Stimulated activated naive CD8-positive, alpha-beta T cell treated with anti-CD3 and anti-CD28 coated beads, Interleukin-15, Interleukin-2, amounts not matched to agents 100 U/mL and 50 U/mL, for 24 hours (primary cell): ENCODE measurements at regions not wholly inside any gene's neighbourhood (a gene's known extent, or its start where the extent isn't known, plus 50 kb on each side); places are given as distances from the start of the nearest gene placed in this dataset.
"Not testable (repeated sequence)": the region's sequence is repeated elsewhere in the genome, so short reads cannot be mapped to it uniquely, and the experiment has no call there.

Experiments
- ATAC-seq: fragments of 150-1000 bp; cut with Tn5 transposase; one replicate; pipeline ENCODE4 v1.10.0; 2021
- DNase-seq: peaks from one replicate; pipeline ENCODE4 v3.0.0; 2021

DNA sequence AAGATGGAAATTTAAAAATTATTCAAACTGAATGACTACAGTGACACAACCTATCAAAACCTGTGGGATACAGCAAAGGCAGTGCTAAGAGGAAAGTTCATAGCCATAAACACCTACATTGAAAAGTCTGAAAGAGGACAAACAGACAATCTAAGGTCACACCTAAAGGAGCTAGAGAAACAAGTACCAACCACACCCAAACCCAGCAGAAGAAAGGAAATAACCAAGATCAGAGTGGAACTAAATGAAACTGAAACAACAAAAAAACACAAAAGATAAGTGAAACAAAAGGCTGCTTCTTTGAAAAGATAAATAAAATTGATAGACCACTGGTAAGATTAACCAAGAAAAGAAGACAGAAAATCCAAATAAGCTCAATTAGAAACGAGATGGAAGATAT lies 247.2 kb upstream of the ZNF804A start:
- ATAC-seq: no peak
- DNase-seq: no peak

DNA sequence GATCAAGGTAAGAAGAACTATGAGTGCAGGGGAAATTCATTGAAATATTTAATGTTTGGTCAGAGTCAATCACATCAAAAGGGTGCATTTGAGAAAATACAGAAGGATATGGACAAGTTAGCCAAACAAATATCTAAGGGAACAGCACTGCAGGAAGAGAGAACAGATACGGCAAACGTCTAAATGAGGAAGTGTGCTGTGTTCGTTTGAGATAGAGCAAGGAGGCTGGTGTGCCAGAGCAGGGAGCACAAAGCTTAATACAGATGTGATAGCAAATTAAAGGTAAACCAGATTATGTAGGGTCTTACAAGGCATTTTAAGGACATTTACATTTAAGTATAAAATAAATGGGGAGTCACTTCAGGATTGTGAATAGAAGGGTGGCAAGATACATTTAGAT lies 241.3 kb upstream of the ZNF804A start:
- ATAC-seq (no peak), DNase-seq (no peak)

DNA sequence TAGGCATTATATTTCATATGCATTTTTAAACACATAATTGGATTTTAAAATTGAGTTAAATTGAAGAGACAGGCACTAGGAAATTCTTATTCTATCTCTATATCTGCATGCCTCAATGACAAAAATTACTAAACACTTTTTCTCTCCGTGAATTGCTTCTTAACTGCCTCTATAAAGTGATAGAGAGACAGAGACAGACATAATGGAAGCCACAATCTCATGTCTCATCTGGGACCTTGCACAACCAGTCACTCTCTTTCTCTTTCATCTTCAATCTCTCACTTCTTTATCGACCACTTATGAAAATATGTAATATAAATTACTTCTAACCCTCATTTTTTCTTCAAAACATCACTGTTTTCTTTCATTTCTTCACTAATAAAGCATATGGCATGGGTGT lies 238.9 kb upstream of the ZNF804A start:
- ATAC-seq: no peak

DNA sequence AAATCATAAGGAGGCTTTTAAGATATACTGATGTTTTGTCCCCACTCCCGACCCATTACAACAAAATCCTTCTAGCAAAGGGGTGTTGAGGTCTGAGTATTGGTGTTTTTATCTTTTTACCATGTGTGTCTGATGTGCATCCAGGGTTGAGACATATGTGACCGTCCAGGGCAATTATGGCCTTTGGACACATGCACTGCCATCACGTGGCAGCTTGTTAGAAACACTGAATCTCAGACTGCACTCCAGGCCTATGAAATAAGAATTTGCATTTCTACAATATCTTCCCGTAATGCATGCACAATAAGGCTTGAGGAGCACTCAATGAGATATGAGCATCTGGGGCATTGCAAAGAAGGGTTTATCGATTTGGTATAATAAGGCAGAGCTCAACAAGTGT lies 235.1 kb upstream of the ZNF804A start:
- DNase-seq (no peak), ATAC-seq (no peak)

More for the DNA sequence above, 238.9 kb upstream of the ZNF804A start:
- no peak for DNase-seq

DNA sequence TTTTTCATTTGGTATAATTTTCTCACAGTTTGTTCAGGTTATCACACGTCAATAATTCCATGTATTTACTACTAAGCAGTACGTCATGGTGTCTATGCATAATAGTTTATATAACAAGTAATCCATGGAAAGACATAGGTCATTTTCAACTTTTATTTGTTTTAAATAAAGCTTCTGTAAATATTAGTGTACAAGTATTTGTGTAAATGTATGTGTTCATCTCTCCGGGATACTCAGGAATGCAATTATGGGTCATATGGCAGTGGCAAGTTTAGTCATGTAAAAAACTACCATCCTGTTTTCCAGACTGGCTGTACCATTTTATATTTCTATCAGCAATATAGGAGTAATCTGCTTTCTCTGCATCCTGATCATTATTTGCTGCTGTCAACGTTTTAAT lies 231.1 kb upstream of the ZNF804A start:
- no peak for DNase-seq
- ATAC-seq: no peak

DNA sequence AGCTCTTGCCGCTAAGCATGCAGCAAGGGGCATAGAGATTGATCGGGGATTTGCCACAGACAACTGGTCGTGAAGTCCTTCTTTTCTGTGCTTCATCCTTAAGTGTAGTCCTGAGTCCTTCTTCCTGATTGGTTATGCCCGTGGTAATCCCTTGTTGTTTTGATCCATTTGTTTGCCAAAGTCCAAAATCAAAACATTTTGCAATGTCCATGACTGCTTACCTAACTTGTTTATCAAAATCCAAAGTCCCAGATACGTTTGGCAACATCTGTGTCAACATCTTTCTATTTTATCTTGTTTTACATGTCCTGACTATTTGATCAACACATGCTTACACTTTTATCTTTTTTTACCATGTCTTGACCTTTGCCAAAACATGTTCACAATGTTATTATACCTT lies 229.0 kb upstream of the ZNF804A start:
- DNase-seq (no peak), ATAC-seq (no peak)

DNA sequence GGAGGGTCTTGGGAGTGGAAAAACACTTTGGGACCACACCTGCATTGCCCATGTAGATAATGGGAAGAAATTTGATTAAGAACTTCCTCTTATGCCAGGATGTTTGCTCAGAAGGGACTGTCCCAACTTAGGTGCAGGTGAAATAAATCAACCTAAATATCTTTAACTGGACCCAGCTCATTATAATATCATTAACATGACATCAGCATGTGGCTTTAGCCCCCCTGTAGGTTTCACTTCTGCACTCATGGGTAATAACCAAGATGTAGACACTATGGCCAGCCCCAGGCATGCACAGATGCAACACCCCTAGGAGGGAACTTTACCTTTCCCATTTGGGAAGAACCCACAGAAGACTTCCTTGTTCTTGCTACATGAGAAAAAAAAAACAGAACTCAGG lies 227.4 kb upstream of the ZNF804A start:
- no peak for DNase-seq
- no peak for ATAC-seq

DNA sequence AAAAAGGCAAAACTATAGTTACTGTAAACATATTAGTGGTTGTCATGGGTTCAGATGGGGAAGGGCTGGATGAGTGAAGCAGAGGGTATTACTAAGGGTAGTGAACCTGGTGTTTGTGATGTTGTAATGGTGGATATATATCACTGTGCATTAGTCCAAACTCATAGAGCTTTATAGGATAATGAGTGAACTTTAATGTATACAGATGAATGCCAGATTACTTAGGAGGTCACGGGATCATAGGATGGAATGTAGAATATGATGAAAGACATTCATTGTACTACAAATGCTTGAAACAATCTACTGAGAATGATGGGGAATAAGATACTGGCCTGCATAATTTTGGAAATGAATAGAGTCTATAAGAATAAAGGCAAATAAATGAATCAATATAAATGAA lies 226.7 kb upstream of the ZNF804A start:
- no peak for DNase-seq
- no peak for ATAC-seq

DNA sequence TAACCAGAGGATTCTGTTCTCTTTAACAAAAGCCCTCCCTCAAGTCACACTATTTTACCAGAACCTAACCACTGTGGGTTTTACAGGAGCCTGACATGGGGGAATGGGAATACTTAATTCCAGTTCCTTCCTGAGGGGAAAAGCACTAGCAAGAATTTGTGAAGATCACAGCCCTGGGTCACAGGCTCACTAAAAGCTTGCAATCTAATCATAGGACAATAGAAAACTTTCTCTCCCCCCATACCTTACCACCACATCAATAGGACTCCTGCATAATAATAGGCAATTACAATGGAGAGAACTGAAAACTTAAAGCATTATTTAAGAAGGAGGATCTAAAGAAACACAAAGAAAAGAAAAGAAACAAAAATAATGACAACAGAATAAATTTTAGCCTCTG lies 225.8 kb upstream of the ZNF804A start:
- DNase-seq (no peak), ATAC-seq (no peak)

DNA sequence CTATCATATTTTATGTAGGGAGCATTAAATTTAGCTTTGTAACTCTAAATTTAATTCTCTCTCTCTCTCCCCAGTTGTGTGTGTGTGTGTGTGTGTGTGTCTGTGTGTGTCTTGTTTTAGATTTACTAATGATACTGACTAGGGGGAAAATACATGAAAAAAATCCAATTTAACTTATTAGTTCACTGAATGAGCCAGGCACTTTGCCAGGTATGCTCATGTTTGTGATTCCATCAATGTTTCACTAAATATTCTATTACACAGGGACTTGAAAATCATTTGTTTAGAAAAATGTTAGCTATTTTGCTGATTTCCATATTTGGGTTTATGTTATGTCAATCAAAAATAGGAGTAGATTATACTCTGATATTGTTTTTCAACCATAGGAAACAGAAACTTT lies 203.7 kb upstream of the ZNF804A start:
- ATAC-seq: no peak

DNA sequence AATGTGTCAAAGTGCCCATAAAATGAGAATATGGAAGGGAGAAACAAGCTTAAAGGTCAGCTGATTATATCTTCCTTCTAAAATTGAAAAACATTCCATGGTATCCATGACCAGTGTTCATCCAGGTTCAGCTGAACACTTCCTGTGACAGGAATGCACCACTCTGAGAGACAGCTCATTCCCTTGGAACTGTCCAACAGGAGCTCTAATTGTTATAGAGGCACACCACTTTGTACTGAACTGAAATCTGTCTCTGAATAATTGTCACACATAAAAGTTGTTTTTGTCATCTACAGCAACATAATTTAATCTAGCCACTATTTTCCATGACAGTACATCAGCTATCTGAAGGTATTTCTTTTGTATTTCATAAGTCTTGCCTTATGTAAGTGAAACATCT lies 195.9 kb upstream of the ZNF804A start:
- DNase-seq: no peak

More for the DNA sequence above, 203.7 kb upstream of the ZNF804A start:
- DNase-seq: no peak

DNA sequence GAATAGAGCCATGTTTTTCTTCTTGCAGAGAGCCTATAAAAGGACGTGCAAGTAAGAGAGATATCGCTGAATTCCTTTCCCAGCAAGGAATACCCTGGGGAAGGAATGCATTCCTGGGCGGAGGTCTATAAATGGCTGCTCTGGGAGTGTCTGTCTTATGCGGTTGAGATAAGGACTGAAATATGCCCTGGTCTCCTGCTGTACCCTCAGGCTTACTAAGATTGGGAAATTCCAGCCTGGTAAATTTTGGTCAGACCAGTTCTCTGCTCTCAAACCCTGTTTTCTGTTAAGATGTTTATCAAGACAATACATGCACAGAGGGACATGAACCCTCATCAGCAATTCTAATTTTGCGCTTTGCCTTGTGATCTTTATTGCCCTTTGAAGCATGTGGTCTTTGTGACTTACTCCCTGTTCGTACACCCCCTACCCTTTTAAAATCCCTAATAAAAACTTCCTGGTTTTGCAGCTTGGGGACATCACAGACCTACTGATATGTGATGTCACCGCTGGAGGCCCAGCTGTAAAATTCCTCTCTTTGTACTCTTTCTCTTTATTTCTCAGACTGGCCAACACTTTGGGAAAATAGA lies 191.2 kb upstream of the ZNF804A start:
- ATAC-seq, DNase-seq: not testable (repeated sequence)

More for the DNA sequence above, 195.9 kb upstream of the ZNF804A start:
- ATAC-seq: no peak

DNA sequence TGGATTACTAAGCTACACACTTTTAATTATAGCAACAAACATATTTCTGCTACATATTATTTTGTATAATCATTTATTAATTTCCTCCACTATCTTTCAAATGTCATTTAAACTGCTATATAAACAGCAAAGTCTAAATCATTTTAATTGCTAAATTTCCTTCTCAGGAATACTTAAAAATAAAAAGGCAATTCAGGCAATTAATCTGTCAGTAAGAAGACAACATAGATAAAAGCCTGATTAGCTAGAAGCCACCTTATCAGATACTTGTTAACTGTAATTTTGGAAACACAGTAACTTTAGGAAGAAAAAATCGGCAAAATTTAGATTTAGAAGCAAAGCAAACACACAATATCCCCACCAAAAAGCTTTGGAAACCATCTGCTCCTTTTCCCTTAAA lies 188.2 kb upstream of the ZNF804A start:
- ATAC-seq (no peak), DNase-seq (no peak)

DNA sequence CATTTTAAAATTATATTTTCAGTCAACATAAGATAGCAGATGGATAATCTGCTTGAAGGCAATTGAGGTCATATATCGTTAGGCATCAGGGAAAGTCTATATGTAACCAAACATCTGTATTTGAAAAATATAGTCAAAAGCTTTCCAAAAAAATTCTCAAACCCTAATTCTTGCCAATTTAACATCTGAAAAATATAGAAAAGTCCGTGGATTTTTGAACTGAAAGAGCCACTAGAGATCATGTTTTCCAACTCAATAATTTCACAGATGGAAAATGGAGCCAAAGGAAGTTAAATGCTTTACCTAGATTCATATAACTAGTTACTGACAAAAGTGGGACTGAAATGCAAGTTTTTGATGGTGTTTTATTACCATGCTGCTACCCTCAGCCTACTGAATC lies 185.1 kb upstream of the ZNF804A start:
- DNase-seq (no peak), ATAC-seq (no peak)

DNA sequence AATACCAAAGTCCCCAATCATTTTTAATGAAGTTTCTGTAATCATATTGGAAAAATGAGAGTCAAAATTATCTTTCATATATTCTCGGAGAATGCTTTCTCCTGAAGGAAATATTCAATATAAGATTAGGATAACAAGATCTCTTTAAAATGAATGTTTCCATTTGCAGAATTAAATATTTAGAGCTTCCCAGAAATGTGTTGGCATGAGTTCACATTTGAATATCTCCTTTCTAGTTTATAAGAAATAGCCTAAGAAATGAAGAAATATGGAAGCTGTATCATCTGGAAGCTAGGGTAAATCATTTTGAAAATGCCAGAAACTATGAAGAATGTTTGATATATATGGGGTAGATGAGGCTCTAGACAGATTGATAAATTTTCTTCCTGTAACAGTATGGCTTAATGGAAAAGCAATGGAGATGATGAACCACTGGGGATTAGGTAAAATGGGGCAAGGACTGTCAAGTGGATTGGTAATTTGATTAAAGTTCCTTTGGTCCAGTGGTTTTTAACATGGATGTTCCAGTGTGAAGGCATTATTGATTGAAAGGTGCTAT lies 184.6 kb upstream of the ZNF804A start:
- ATAC-seq: no peak
- DNase-seq: no peak

DNA sequence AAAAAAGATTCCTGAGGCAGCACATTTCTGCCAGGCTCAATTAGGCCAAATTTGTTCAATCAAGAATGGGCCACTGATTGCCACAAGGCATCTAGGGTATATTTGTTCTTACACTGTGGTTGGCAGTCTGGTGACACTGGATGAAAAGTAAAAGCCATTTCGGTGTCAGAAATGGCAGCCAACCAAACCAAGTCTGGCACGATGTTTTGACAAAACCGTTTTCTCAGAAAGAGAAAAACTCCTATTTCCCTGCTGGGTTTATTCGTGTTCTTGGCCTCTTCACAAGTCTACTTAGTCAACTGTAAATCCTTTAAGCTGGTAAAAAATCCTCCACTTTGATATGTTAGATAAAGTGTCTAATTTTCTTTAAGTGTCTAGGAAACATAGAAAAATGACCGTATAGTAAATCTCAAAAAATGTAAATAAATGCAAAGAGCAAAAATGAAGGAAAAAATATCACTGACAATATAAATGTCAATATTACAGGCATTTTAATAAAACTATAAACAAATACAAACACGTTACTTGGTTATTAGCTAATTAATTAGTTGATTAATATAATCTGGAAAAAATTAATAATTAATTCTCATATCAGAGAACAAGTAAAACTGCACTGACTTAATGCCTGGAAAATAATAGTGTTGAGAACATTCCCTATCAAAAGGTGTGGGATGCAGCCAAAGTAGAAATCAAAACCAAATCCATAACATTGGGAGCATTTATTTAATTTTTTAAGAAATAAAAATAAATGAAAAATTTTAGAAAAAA lies 182.0 kb upstream of the ZNF804A start:
- ATAC-seq (no peak), DNase-seq (no peak)

DNA sequence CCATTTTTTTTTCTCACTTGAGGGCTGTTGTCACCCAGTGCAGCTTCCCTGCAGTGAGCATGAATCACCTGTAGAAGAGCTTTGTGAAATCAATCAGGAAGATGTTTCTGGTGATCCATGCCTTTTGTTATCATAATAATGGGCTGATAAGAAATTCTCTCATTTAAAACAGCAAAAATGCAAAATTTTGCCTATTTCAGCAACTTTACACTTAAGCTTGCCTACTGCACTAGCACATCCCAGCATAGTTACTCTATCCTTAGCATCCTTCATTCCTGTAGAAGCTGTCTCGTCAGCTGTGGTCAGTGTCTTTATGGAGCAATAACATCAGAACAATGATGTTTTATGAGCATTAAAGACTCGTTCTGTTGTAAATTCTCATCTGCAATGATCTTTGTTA lies 178.6 kb upstream of the ZNF804A start:
- ATAC-seq: no peak

DNA sequence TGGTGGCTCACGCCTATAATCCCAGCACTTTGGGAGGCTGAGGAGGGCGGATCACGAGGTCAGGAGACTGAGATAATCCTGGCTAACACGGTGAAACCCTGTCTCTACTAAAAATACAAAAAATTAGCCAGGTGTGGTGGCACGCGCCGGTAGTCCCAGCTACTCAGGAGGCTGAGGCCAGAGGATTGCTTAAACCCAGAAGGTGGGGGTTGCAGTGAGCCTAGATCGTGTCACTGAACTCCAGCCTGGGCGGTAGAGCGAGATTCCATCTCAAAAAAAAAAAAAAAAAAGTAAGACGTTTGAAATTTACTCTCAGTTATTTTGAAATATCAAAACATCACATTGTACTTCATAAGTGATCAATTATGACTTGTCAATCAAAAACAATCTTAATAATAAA lies 176.9 kb upstream of the ZNF804A start:
- ATAC-seq: not testable (repeated sequence)

More for the DNA sequence above, 178.6 kb upstream of the ZNF804A start:
- no peak for DNase-seq

DNA sequence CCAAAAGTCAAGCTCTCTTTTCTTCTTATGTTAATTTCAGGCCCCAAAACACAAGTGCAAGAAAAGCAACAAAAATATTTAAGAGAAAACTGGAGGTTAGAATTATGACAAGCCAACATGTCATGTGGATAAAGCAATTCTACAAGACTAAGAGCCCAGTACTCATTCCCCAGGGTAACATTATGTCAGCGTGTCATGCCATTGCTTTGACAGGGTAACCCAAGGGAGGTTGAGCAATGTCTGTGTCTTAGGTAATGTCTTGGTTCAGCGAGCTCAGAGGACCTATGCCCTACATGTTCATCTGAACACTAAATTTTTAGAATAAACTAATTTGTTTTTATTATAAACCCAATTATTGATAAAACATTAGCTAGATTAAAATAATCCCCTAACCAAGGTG lies 173.2 kb upstream of the ZNF804A start:
- no peak for ATAC-seq
- DNase-seq: no peak

More for the DNA sequence above, 176.9 kb upstream of the ZNF804A start:
- DNase-seq: not testable (repeated sequence)

DNA sequence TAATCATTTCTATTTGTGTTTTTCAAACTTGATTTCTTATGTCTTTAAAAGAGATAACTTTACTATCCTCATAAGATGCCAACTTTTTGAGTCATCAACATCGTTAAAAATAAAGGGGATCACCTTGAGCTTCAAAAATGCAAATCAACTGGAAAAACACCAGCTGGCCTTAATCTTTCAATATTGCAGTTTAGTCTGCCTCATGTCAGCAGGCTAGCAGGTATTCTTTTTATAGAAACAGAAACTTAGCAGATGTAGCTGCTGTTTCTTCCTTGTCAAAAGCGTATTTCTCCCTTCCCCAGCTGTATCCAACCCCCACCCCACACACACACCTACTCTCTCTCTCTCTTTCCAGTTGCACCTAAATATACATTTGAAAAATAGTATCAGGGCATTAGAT lies 154.1 kb upstream of the ZNF804A start:
- ATAC-seq (no peak), DNase-seq (no peak)

DNA sequence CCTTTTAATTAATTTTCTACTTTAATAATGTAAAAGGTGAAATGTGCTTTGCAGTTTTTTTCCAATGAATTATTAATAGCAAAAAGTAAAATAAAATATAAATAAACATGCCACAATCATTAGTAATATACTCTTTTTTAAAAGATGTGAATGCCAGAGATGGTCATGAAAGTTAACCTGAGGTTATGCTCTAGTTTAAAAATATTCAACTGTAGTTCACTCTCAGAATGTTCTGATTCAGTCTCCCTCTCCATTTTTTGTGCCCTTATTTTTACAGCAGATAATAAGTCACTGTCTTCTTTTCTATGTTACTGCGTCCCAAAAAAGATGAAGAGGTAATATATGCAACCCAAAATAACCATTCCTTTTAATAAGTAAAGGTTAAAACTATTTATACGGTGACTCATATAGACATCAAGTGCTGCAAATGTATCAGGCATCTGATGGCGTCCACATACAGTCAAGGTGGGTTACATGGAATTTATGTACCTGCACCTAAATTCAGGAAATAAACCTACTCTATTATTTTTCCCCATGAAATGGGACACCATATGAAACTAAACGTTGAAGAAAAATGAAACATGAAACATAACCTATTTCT lies 153.6 kb upstream of the ZNF804A start:
- DNase-seq (no peak), ATAC-seq (no peak)

DNA sequence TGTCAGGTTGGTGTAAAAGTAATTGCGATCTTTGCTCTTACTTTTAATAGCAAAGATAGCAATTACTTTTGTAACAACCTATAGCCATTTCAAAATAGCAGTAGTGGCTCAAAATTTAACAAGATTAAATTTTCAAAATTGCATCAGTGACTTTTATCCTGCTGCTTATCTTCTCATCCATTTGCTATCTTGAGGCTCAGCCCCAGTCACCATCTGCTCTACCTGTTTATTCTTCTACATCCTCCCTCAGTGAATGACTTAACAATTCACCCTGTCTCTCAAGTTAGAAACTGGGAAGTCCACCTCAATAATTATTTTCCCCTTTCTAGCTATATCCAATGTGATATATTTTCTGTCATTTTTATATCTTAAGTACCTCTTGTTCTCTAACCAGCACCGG lies 148.6 kb upstream of the ZNF804A start:
- DNase-seq (no peak), ATAC-seq (no peak)

DNA sequence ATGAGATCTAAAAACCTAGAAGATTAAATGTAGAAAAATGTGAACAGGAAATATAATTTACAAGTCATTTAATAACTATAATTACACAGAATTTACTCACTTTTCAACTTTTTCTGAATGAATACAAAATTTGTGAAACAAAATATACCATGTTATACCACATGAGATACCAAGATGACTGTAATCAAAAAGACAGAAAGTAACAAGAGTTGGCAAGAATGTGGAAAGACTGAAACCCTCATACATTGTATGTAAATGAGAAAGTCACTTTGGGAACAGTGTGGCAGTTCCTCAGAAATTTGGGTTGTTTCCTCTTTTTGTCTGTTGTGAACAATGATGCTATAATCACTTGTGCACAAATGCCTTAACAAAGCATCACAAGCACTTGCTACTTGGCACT lies 145.4 kb upstream of the ZNF804A start:
- DNase-seq (no peak), ATAC-seq (no peak)
